IPS DF 19.7 (cell line): ENCODE measurements at regions not wholly inside any gene's neighbourhood (a gene's known extent, or its start where the extent isn't known, plus 50 kb on each side); places are given as distances from the start of the nearest gene placed in this dataset.
"Not testable (repeated sequence)": the region's sequence is repeated elsewhere in the genome, so short reads cannot be mapped to it uniquely, and the experiment has no call there.

ENCODE experiments used
- DNase-seq: peaks from one replicate; pipeline ENCODE4 v3.0.0-alpha.2; 2013; ENCODE audit warnings: low read depth, low spot score

DNA sequence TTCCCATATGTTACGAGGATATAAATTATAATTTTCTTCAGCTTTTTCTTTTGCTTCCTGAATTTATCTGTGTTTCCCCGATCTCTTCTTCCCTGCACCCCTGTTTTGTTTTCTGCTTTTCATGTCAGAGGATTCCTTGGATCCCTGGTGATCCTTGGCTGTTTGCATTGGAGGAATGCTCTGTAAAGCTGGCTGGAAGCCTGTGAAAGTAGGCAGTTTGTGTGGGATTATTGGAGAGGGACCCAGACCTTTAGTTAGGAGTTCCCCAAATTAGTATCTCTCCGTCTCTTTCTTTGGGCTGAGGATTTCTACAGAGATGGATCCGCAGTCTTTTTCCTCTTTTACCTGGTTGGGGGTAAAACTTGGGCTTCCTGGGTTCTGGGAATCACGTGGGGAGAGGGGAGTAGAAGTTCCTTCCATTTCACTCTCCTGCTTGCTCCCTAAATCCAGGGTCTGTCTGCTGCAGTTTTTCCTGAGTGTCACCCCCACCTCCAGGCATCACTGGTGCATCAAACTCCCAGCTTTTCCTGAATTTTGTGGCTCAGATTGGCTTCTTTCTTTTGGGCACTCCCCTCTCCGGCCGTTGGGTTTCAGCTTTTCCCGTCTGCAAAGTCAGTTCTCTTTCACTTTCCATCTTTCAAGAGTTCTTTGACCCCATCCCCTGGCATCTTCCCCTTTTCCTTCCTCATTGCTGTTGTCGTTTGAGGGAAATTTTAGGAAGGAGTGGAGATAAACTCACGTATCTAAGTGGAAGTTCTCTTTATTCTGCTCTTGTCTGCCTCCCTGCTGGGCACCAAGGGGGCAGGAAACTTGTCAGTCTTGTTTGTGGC, 79.1 kb upstream of the ALX4 start:
- DNase-seq, result no peak

DNA sequence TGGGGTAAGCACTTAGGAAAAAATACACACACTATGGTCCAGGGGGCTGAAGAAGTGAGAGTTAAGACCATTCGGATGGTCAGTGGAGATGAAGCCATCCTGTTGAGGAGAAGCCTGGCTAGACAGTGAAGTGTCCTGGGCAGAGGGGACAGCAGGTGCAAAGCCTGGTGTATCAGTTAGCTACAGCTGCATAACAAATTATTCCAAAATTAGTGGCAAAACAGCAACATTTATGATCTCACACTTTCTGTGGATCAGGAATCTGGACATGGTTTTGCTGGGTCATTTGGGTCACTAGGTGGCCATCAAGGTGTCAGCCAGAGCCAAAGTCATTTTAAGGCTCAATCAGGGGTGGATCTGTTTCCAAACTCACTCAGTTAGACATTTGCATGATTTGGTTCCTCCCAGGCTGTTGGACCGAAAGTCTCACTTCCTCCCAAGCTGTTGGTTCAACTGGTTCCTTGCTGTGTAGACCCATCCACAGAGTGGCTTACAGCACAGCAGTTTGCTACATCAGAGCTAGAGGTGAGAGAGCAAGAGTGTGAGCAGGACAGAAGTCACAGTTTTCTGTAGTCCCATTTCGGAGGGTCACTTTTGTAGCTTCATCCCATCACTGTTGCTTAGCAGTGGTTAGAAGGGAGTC, 80.1 kb upstream of the ALX4 start:
- no peak for DNase-seq

DNA sequence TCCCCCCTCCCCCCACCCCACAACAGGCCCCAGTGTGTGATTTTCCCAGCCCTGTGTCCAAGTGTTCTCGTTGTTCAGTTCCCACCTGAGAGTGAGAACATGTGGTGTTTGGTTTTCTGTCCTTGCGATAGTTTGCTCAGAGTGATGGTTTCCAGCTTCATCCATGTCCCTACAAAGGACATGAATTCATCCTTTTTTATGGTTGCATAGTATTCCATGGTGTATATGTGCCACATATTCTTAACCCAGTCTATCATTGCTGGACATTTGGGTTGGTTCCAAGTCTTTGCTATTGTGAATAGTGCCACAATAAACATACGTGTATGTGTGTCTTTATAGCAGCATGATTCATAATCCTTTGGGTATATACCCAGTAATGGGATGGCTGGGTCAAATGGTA, 81.1 kb upstream of the ALX4 start:
- not testable (repeated sequence) for DNase-seq

DNA sequence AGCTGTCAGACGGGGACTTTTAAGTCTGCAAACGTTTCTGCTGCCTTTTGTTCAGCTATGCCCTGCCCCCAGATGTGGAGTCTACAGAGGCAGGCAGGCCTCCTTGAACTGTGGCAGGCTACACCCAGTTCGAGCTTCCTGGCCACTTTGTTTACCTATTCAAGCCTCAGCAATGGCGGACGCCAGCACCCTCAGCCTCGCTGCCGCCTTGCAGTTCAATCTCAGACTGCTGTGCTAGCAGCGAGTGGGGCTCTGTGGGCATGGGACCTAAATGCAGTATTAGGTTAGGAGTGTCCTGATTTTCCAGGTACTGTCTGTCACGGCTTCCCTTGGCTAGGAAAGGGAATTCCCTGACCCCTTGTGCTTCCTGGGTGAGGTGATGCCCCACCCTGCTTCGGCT, 86.8 kb upstream of the ALX4 start:
- DNase-seq, result not testable (repeated sequence)

DNA sequence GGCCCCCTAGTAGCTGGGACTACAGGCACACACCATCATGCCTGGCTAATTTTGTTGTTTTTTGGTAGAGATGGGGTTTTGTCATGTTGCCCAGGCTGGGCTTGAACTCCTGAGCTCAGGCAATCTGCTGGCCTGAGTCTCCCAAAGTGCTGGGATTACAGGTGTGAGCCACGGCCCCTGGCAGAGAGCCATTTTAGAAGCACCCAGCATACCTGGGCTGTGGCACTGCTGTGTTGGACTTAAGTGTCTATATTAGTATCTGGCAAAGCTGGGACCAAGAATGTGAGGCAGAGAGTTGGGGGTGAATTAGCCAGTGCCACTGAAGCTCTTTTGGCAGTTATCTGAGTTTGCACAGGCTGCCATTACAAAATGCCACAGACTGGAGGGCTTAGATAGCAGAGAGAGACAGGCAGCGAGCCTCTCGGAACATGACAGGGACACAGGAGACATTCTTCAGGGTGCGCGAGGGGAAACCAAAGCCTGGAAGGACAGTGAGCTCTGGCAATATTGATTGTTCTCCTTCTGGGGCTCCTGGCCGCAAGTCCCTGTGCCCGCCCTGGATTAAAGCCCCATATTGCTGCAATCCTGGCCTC, 87.7 kb upstream of the ALX4 start:
- no peak for DNase-seq

DNA sequence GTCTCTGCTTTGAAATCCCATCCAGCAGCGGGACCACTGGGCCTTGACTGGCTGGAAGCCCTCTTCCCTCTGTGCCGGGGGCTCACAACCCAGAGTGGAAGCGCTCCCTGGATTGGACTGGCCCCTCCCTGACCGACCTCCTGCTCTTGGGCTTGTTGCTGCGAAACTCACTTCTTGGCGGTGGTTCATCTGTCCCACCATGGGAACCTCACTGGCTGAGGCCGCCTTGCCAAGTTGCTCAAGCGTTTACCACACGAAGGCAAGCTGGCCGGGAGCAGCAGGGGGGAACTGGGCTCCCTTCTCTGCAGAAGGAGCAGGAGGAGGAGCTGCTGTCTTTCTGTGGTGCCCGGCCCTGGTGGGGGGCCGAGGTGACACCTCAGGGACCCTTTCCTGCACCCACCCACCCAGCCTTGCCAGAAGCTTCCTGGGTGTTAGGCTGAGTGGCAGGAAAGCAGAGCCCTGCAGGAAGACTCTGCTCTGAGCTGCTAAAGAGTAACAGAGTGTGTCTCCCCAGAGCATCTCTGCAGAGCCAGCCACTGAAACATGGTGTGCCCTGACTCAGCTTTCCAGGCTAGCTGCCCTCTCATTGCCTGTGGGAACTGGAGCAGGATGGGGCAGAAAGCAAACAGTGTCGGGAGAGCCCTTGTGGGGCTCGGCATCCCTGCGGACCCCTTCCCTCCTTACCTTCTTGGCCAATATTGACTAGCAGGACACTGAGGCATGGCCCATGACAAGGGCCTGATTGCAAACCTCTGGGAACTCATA, 88.5 kb upstream of the ALX4 start:
- DNase-seq, result no peak

DNA sequence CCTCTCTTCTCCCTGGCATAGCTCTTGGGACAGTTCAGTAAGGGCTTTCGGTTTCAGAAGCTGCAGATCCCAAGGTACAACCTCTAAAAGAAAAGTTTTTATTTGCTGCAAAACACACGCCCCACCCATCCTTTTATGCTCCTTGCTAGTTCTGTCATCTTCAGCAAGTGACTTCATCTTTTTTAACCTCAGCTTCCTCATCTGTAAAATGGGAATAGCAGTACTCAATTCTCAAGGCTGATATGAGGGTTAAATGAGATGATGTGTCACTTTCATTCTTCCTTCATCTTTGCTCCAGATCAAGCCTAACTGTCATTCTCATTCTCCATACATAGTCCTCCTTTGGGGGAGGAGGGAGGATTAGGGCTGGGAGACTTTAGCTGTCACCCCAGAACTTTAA, 90.0 kb upstream of the ALX4 start:
- DNase-seq, result no peak

DNA sequence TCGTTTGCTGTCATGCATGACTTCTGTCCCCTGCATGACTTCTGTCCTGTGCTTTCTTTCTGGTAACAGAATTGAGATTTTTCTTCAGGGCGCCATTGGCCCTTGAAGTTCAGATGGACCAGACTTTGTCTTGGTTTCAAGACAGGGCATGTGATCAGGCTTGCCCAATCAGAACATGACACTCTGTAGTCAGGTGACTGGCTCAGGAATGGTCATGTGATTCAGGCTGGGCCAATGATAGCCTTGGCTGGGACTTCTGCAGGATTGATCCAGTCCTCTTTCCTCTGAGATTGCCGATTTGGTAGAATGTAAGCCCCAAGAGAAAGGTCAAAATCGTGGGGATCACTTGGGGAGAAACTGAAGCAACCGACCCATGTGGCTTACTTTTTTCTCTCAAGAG, 90.5 kb upstream of the ALX4 start:
- no peak for DNase-seq

DNA sequence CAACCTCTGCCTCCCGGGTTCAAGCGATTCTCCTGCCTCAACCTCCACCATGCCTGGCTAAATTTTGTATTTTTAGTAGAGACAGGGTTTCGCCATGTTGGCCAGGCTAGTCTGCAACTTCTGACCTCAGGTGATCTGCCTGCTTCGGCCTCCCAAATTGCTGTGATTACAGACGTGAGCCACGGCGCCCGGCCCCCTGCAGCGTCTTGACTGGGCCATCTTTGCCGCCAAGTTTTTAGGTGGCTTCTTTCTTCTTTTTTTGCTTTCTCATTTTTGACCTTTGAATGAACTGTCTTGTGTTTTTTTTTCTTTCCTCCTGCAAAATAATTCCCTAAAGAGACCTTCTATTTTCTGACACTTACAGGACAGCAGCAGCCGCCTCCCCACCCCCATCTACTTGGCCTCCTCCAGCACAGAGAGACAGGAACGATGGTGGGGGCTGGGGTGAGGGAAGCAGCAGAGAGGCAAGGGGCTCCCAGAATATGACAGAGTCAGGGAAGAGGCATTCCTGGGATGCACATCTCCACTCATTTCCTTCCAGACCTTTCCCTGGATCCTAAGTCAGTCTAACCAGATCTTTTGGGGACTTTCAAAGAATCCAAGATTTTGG, 92.6 kb upstream of the ALX4 start:
- DNase-seq, result no peak

DNA sequence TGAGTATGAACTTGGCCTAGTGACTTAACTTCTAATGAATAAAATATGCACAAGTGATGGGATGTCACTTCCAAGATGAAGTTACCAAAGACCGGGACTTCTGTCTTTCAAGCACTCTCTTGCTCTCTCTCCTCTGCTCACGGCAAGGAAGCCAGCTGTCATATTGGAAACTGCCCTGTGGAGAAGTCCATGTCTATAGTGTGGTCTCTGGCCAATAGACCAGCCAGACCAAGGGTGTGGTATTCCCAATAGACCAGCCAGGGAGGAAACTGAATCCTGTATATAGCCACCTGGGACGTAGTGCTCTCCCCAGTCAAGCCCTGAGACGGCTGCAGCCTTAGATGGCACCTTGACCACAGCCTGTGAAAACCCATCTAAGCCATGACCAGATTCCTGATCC, 93.2 kb upstream of the ALX4 start:
- DNase-seq, result no peak

DNA sequence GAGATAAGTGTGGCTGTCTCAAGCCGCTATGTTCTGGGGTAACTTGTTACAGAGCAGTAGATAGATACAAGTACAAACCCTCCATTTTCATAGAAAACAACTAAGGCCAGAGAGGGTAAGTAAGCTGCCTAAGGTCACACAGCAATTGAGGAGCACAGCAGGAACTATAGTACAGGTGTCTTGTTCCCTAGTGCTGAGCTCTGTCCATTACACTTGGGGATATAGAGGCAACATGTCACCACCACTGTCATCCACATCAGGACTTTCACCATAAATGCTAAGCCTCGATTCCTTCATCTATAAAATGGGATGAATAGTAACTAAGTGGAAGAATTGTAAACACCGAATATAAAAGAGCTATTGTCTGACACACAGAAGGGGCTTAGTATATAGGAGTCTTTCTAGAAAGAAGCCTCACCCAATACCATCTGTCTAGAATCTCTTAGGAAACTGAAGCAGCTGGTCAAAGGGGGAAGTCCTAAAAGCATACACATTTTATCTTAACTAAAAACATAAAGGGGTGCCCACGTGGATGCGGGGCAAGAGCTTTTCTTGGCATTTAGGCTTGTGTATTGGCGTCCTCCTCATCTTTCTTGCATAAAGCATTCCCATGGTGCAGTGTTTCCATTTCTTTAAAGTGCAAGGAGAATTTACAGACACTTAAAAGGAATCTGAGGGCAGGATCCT, 93.8 kb upstream of the ALX4 start:
- DNase-seq, result no peak

DNA sequence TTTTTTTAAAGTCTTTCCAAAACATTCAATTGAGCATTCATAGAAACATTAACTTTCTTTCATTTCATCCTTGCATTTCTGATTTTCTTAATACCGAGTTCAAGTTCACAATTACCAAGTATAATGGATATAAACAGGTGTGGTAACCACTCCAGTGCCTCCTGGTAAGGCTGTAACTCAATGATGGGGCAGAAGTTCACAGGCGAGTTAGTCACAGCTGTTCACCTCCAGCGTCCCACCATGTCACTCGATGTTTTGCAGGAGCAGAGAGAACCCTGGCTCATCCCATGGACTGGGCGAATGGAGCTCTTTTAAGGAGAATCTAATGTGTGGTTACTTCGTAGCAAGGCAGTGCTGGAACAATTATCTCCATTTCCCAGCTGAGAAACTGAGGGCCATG, 94.4 kb upstream of the ALX4 start:
- DNase-seq, result no peak

DNA sequence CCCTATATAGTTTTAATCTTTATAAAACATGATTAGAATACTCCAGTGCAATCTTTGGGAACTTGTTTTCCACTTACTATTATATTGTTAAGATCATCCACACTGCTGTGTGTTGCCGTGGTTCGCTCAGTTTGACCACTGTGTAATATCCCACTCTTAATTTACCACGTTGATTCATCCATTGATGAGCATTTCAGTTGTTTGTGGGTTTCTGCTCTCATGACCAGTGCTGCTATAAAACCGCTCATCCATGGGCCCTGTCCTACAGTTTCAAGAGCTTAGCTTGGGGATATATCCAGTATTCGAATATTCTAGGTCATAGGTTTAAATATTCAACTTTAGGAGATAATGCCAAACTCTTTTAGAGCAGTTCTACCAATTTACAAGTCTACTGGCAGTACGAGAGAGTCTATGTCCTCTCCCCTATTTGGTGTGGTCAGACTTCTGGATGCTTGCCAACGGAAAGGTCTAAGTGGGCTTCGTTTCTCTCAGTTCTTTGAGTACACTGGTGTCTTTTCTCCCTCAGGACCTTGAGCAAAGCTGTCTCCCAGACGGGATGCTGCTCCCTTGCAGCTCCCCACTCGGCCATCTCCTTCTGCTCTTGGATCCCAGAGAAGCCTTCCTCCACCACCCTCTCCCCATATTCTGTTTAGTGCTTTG, 94.9 kb upstream of the ALX4 start:
- no peak for DNase-seq

DNA sequence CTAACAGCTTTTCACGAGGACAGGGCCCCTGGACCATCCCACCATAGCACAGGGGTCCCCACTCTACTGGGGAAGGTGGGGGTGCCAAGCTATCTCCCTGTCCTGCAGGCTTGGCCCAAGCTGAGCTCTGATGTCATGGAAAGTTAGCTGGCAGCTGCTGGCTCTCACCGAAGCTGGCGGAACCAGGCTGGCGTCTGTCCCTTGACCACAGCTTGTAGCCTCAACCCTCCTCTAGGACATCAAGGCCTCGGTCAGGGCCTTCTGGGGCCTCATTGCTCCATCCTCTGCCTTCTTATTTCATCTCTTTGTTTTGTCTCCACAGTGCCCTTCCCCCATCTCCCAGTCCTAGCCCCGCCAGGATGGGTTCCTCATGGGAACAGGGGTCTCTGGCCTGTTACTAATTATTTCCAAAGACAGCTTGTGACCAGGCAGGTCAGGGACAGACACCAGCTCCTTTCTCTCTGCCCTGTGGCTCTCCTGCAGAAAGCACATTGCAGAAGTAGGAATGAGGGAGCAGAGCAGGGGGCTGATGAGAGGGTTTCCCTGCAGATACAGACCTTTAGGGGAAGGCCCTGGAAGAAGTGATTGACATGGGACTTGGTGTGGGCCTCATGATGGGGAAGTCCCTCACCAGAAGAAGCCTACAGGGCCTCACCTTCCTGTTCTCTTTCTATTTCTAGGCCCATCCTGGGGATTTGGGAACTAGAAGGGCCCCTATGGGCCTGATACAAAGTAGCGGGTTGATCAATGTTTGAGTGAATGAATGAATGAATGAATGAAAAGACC, 97.5 kb upstream of the ALX4 start:
- DNase-seq, result no peak

DNA sequence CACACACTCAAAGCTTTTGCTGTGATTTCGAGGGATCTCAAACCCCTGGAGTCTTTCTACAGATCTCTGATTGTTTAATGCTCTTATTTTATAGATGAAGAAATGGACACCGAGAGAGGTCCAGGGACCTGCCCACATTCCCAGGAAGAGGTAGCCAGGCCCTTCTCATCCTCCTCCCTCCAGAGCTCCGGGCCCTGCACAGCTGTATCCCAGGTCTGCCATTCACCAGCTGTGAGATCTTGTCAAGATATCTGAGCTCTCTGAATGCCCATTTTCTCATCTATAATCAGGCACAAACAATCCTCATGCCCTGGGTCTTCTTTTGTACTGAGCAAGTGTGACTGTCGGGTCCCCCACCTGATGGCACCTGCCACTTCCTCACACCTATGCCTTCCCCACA, 98.2 kb upstream of the ALX4 start:
- no peak for DNase-seq

DNA sequence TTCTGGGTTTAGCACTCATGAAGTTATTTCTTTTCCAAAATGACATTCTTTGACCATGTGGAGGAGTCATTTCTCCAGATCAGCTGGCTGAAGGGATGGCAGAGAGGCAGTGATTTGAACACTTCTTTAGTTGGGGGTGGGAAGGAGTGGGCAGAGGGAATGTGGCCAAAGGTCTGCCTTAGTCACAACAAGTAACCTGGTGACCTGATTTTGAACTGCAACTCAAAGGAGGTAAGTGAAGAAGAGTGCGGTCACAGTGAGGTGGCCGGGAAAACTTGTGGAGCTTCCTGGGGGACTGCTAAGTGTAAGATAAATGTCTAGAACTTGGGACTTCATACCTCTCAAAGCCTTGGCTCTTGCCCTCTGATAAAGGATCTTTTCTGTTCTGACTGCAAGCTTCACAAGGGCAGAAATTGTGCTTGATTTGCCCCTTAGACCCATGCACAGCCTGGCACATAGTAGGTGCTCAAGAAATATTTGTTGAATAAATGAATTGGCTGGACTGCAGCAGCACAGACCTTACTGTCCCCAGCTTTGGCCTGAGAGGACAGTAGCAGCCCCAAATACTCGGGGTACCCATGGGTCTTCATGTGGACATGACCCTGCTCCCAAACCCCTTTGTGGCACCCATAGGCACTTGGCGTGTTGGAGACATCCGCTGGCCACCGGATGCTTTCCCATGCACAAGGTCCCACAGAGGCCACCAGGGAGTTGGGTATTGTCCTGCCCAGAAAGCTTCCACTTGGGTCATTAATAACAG, 99.0 kb upstream of the ALX4 start:
- no peak for DNase-seq

DNA sequence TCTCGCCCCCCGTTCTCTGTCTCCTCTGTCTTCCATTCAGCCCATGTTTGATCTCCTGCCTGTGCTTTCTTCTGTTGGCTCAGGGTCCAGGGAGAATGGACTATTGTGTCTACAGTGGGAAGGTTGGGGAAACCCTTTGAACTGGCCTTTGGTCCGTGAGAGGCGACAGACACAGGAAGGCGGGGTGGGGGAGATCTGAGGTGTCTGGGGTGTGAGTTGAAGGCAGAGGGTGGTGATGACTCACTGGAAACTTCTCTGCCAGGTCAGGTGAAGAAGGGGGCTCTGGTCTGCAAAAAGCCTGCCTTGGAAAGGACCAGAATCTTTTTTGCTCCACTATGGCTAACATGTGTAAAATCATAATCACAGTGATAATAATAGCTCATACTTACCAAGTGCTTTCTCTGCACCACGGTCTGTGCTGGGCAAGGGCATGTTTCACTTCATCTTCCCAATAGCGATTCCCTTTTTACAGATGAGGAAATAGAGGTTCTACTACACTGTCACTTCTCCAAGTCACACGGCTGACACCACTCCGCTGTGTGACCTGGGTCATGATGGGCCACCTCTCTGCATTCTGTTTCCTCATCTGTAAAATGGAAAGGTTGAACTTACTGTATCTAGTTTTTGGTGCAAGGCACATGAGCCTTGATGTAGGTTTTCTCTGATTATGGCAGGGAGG, 99.8 kb upstream of the ALX4 start:
- DNase-seq, result no peak

DNA sequence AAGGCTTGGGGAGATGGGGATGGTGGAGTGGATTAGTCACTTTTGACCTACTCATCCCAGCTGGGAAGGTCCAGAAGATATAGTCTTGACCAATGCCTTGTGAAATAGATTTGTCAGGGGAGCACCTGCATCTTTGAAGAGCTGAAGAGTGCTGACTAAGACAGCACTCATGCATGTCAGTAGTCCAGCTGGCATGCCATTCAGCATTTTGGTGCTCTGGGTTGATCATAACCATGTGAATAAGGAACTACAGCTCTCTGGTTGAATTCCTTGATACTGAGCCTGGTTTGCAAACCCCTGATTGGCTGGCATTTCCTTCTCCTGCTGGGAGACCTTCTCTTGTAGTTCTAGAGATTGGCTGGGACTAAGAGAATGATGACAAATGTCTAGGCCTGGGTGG, 106.8 kb upstream of the ALX4 start:
- no peak for DNase-seq
